ENCODE measurements at regions not wholly inside any gene's neighbourhood (a gene's known extent, or its start where the extent isn't known, plus 50 kb on each side); places are given as distances from the start of the nearest gene placed in this dataset.

DNA sequence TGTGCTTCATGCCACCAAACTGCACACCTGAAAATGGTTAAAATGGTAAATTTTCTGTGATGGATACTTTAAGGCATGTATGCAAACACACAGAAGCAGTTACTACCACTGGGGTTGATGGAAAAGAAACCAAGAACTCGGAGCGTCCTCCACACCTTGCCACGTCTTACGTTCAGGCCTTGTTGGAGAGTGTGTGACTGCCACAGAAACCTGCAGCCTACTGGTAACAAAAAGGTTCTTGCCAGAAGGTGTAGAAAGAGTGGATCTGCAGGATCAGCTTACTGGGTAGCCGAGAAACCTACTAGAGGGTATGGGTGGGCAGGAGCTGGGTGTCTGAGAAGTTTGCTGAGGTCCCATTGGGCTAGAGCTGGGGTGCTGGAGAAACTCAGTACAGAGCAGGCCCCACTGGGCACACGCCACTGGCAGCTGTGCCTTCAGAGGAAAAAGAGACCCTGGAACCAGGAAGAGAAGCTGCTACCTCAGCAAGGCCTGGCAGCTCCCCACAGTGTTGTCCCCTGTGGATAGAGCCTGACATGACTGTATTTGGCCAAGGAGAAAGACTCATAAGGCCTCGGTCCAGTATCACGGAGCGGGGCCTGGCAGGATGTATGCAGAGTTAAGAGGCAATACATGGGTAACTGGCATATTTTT, 204.6 kb downstream of the SEC14L1 start:
- H3K4me3 ChIP-seq (ENCODE audit: insufficient read depth, low read depth, low read length), result no peak overlapping the region
- H3K4me1 ChIP-seq (ENCODE audit: control insufficient read depth, insufficient read depth, low read length), result no peaks in the 10 kb centered on the region
- WGBS, 2 experiments, result 93 to 94% methylated on average over 9 of the region's 9 CpGs
- H3K36me3 ChIP-seq (ENCODE audit: control insufficient read depth, insufficient read depth, low read length), result no peaks in the 10 kb centered on the region
- H3K9me3 ChIP-seq (ENCODE audit: control insufficient read depth, low read length), result no peaks in the 10 kb centered on the region
- no peaks in the 10 kb centered on the region for H3K27me3 ChIP-seq (ENCODE audit: control insufficient read depth, insufficient read depth, low read length, poor library complexity, severe bottlenecking)
- no peak overlapping the region for H3K27ac ChIP-seq (ENCODE audit: insufficient read depth, low read depth, low read length, poor library complexity, severe bottlenecking)

DNA sequence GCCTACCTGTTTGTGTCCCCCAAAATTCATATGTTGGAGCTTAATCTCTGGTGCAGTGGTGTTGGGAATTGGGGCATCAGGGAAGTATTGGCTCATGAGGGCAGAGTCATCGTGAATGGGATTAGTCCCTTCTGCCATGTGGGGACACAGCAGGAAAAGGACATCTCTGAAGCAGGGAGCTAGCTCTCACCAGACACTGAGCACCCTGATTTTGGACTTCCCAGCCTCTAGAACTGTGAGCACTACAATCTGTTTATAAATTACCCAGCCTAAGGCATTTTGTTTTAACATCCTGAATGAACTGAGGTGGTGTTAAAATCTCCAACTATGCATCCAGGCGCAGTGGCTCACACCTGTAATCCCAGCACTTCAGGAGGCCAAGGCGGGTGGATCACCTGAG, 206.0 kb downstream of the SEC14L1 start:
- no peaks in the 10 kb centered on the region for H3K4me1 ChIP-seq (ENCODE audit: control insufficient read depth, insufficient read depth, low read length)
- H3K4me3 ChIP-seq (ENCODE audit: insufficient read depth, low read depth, low read length), result no peak overlapping the region
- H3K36me3 ChIP-seq (ENCODE audit: control insufficient read depth, insufficient read depth, low read length), result no peaks in the 10 kb centered on the region
- H3K27ac ChIP-seq (ENCODE audit: insufficient read depth, low read depth, low read length, poor library complexity, severe bottlenecking), result no peak overlapping the region
- no peaks in the 10 kb centered on the region for H3K9me3 ChIP-seq (ENCODE audit: control insufficient read depth, low read length)
- 89 to 93% methylated on average over 3 of the region's 3 CpGs for WGBS, 2 experiments
- H3K27me3 ChIP-seq (ENCODE audit: control insufficient read depth, insufficient read depth, low read length, poor library complexity, severe bottlenecking), result no peaks in the 10 kb centered on the region

DNA sequence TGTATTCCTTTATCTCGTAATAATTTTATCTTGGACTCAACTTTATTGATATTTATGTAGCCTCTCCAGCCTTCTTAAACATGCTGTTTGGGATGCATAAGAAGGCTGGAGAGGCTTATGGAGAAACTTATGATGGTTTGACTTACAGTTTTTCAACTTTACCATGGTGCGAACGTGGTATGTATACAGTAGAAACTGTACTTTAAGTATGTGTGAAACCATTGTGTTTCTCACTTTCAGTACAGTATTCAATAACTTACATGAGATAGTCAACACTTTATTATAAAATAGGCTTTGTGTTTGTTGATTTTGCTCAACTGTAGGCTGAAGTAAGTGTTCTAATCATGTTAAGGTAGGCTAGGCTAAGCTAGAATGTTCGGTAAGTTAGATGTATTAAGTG, 206.8 kb downstream of the SEC14L1 start:
- 93 to 100% methylated on average over 2 to 4 of the region's 4 CpGs for WGBS, 2 experiments
- Histone ChIP-seq H3K4me3 (ENCODE audit: insufficient read depth, low read depth, low read length) (no peak overlapping the region), H3K27me3 (ENCODE audit: control insufficient read depth, insufficient read depth, low read length, poor library complexity, severe bottlenecking) (no peaks in the 10 kb centered on the region), H3K27ac (ENCODE audit: insufficient read depth, low read depth, low read length, poor library complexity, severe bottlenecking) (no peak overlapping the region), H3K9me3 (ENCODE audit: control insufficient read depth, low read length) (no peaks in the 10 kb centered on the region), H3K36me3 (ENCODE audit: control insufficient read depth, insufficient read depth, low read length) (no peaks in the 10 kb centered on the region), H3K4me1 (ENCODE audit: control insufficient read depth, insufficient read depth, low read length) (no peaks in the 10 kb centered on the region)

DNA sequence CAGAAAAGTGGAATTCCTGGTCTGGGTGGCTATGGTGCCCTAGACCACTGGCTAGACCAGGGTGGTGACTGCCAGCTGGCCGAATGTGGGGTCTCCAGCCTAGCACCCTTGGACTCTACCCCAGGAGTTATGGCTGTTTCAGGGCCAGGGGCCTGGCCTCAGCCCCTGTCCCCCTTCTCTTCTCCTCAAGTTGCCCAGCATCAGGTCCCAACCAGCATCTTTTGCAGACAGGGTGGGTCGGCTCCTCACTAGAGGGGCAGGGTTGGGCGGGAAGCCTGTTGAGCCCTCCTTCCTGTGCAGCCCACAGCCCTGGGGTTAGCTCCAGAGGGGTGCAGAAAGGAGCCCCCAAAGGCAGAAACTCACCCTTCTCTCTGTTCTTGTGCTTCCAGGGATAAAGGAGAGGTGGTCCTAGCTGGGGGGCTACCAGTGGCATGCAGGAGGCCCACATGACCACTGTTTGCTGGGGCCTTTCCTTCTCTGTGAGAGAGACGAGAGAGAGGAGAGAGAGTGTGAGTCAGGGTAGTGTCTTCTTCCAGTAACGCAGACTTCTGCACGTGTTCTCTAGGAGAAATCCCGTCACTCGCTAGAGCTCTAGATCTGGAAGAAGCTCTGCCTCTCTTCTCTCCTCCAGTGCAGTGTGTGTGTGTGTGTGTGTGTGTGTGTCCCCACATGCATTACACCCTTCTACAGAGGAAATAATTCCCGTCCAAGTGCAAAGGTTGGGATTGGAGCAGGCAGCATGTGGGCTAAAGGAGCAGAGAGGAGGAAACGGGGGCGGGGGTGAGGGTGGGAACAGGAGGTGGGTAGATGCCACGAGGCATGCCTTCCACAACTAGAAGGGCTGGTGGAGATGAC, 209.4 kb downstream of the SEC14L1 start:
- Histone ChIP-seq H3K4me1 (ENCODE audit: control insufficient read depth, insufficient read depth, low read length) (no peaks in the 10 kb centered on the region), H3K27ac (ENCODE audit: insufficient read depth, low read depth, low read length, poor library complexity, severe bottlenecking) (no peak overlapping the region), H3K27me3 (ENCODE audit: control insufficient read depth, insufficient read depth, low read length, poor library complexity, severe bottlenecking) (no peaks in the 10 kb centered on the region), H3K36me3 (ENCODE audit: control insufficient read depth, insufficient read depth, low read length) (no peaks in the 10 kb centered on the region), H3K4me3 (ENCODE audit: insufficient read depth, low read depth, low read length) (no peak overlapping the region), H3K9me3 (ENCODE audit: control insufficient read depth, low read length) (no peaks in the 10 kb centered on the region)
- 85 to 89% methylated on average over 11 to 12 of the region's 12 CpGs for WGBS, 2 experiments

DNA sequence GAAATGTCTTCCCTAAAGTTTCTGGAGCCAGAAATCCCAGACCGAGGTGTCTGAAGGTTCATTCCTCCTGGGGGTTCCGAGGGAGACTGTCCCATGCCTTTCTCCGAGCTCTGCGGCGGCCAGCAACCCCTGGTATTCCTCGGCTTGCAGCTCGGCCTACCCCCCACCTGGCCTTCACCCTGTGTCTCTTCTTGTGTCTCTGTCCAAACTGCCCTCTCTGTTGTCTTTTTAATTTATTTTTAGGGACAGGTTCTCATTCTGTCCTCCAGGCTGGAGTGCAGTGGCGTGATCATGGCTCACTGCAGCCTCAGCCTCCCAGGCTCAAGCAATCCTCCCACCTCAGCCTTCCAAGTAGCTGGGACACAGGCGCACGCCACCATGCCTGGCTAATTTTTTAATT, 211.7 kb downstream of the SEC14L1 start:
- Histone ChIP-seq H3K27me3 (ENCODE audit: control insufficient read depth, insufficient read depth, low read length, poor library complexity, severe bottlenecking) (no peaks in the 10 kb centered on the region), H3K4me3 (ENCODE audit: insufficient read depth, low read depth, low read length) (no peak overlapping the region), H3K4me1 (ENCODE audit: control insufficient read depth, insufficient read depth, low read length) (no peaks in the 10 kb centered on the region), H3K36me3 (ENCODE audit: control insufficient read depth, insufficient read depth, low read length) (no peaks in the 10 kb centered on the region), H3K9me3 (ENCODE audit: control insufficient read depth, low read length) (no peaks in the 10 kb centered on the region), H3K27ac (ENCODE audit: insufficient read depth, low read depth, low read length, poor library complexity, severe bottlenecking) (no peak overlapping the region)
- WGBS, 2 experiments, result 92 to 95% methylated on average over 10 of the region's 10 CpGs

DNA sequence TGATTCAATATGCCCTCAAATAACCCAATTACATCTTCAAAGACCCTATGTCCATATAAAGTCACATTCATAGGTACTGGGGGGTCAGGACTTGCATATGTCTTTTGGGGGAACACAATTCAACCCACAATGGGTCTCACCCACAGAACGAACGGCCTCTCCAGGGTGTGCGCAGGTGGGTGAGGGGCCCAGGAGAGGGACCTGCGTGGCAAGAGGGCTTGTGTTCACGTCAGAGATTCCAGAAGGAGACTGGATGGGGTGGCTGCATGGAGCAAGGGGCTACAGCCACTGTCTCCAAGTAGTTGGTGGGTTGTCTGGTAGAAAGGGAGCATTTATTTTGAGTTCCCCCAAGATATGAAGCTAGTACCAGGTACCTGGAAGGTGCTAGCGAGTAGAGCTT, 212.2 kb downstream of the SEC14L1 start:
- Histone ChIP-seq H3K36me3 (ENCODE audit: control insufficient read depth, insufficient read depth, low read length) (no peaks in the 10 kb centered on the region), H3K9me3 (ENCODE audit: control insufficient read depth, low read length) (no peaks in the 10 kb centered on the region), H3K27ac (ENCODE audit: insufficient read depth, low read depth, low read length, poor library complexity, severe bottlenecking) (no peak overlapping the region), H3K4me1 (ENCODE audit: control insufficient read depth, insufficient read depth, low read length) (no peaks in the 10 kb centered on the region), H3K27me3 (ENCODE audit: control insufficient read depth, insufficient read depth, low read length, poor library complexity, severe bottlenecking) (no peaks in the 10 kb centered on the region), H3K4me3 (ENCODE audit: insufficient read depth, low read depth, low read length) (no peak overlapping the region)
- 94 to 97% methylated on average over 6 of the region's 6 CpGs for WGBS, 2 experiments

DNA sequence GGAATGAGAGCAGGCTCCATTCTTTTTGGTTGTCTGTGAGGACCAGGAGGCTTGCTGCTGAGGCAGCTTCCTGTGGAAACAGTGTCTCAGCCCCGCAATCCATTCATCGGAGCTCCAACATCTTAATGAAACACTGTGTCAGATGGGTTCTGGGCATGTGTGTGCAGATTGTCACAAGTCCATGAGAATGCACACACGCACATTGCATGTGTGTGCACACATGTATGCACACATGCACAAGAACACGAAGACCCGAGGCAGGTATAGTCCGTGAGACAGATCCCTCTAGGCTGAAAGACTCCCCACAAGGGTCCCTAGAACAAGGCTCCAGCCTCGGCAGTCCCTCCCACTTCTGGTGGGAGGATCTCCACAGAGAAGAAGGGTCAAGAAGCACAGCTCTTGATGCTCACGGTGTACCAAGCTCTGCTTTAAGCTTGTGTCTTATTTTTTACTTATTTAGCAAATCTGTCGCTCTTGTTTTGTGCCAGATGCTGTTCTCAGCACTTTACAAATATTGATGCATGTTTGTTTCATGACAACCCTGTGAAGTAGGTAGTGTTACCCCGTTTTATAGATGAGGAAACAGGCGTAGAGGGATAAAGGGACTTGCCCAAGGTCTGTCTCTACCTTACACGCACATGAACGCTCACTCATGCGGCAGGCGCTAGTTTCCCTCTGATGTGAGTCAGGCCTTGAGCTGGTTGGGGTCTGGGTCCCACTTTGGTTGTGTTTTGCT, 213.1 kb downstream of the SEC14L1 start:
- WGBS, 2 experiments, result 93% methylated on average over 15 of the region's 15 CpGs
- no peaks in the 10 kb centered on the region for H3K36me3 ChIP-seq (ENCODE audit: control insufficient read depth, insufficient read depth, low read length)
- no peak overlapping the region for H3K4me3 ChIP-seq (ENCODE audit: insufficient read depth, low read depth, low read length)
- H3K27me3 ChIP-seq (ENCODE audit: control insufficient read depth, insufficient read depth, low read length, poor library complexity, severe bottlenecking), result no peaks in the 10 kb centered on the region
- no peak overlapping the region for H3K27ac ChIP-seq (ENCODE audit: insufficient read depth, low read depth, low read length, poor library complexity, severe bottlenecking)
- no peaks in the 10 kb centered on the region for H3K9me3 ChIP-seq (ENCODE audit: control insufficient read depth, low read length)
- H3K4me1 ChIP-seq (ENCODE audit: control insufficient read depth, insufficient read depth, low read length), result no peaks in the 10 kb centered on the region

DNA sequence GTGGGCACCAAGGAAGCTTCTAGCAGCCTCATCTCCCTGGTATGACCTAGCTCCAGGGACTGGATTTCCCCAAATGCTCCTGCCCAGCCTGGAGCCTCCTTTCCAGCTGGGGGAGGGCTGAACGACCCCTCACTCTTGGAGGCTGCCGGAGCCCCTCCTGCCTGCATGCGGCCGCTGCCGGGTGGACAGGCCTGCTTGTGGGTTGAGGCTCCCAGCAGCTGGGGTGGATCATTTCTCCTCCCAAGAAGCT, 213.6 kb downstream of the SEC14L1 start:
- WGBS, 2 experiments, result 89 to 92% methylated on average over 5 of the region's 5 CpGs
- Histone ChIP-seq H3K36me3 (ENCODE audit: control insufficient read depth, insufficient read depth, low read length) (no peaks in the 10 kb centered on the region), H3K27me3 (ENCODE audit: control insufficient read depth, insufficient read depth, low read length, poor library complexity, severe bottlenecking) (no peaks in the 10 kb centered on the region), H3K4me3 (ENCODE audit: insufficient read depth, low read depth, low read length) (no peak overlapping the region), H3K9me3 (ENCODE audit: control insufficient read depth, low read length) (no peaks in the 10 kb centered on the region), H3K27ac (ENCODE audit: insufficient read depth, low read depth, low read length, poor library complexity, severe bottlenecking) (no peak overlapping the region), H3K4me1 (ENCODE audit: control insufficient read depth, insufficient read depth, low read length) (no peaks in the 10 kb centered on the region)

DNA sequence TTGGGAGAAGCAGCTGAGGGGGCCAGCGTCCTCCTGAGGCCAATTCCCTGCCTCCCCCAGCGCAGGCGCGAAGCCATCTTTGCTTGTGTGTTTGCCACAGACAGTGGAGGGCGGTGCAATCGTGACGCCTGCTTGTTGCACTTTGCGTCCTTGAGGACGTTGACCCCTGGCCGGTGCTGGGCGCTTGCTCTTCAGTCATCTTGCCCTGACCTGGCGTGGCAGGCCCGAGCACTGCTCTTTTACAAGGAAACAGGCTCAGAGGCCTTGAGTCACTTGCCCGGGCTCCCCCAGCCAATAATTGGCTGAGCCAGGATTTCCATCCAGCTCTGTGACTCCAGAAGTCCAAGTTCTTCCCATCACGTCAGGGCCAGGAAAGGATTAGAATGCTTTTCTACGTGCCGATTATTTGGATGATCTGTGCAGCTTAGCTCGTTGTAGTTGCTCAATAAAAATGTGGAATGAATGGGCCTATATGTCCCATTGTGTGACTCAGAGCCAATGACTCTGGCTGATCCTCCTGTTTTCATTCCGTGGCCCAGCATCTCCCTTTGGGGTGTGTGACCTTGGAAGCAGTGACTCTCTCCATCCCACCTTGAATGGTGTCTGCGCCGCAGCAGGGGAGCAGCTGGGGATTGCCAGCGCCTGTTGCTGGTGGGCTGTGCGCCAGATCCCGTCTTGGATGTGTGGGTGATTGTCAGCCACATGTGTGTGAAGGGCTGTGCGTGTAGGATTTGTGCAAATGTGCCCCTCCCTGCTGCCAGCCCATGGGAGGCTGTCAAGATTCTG, 214.1 kb downstream of the SEC14L1 start:
- H3K36me3 ChIP-seq (ENCODE audit: control insufficient read depth, insufficient read depth, low read length), result no peaks in the 10 kb centered on the region
- no peaks in the 10 kb centered on the region for H3K27me3 ChIP-seq (ENCODE audit: control insufficient read depth, insufficient read depth, low read length, poor library complexity, severe bottlenecking)
- H3K4me1 ChIP-seq (ENCODE audit: control insufficient read depth, insufficient read depth, low read length), result no peaks in the 10 kb centered on the region
- H3K27ac ChIP-seq (ENCODE audit: insufficient read depth, low read depth, low read length, poor library complexity, severe bottlenecking), result no peak overlapping the region
- H3K9me3 ChIP-seq (ENCODE audit: control insufficient read depth, low read length), result no peaks in the 10 kb centered on the region
- WGBS, 2 experiments, result 94 to 95% methylated on average over 25 of the region's 25 CpGs
- H3K4me3 ChIP-seq (ENCODE audit: insufficient read depth, low read depth, low read length), result no peak overlapping the region

Measured in ectodermal cell (in vitro differentiated cells).